GM12891 (cell line): ENCODE measurements at regions not wholly inside any gene's neighbourhood (a gene's known extent, or its start where the extent isn't known, plus 50 kb on each side); places are given as distances from the start of the nearest gene placed in this dataset.

Source experiments
- POLR2A ChIP-seq: IDR thresholded peaks from 2 replicates; pipeline ENCODE4 v1.6.1; 2011; ENCODE audit warnings: low read depth, low read length, control low read depth
- POLR2AphosphoS5 ChIP-seq: IDR thresholded peaks from 2 replicates; pipeline ENCODE4 v1.6.1; 2011; ENCODE audit warnings: low read depth, low read length, control low read depth
- POU2F2 ChIP-seq: IDR thresholded peaks from 2 replicates; pipeline ENCODE4 v1.6.1; 2011; ENCODE audit warnings: low read depth, mild to moderate bottlenecking, control low read depth, low read length, moderate library complexity
- SPI1 ChIP-seq: IDR thresholded peaks from 2 replicates; pipeline ENCODE4 v1.6.1; 2011; ENCODE audit warnings: low read depth, low read length, control low read depth
- TAF1 ChIP-seq: IDR thresholded peaks from 2 replicates; pipeline ENCODE4 v1.6.1; 2011; ENCODE audit warnings: low read depth, low read length, control low read depth

- TF ChIP-seq POLR2AphosphoS5 (no peak), POLR2A (no peak), TAF1 (no peak), POU2F2 (no peak), SPI1 (no peak)
These were observed 892.6 kb upstream of the LCORL start for GRCh38 chr4:18914182-18914581.
